ENCODE measurements at regions not wholly inside any gene's neighbourhood (a gene's known extent, or its start where the extent isn't known, plus 50 kb on each side); places are given as distances from the start of the nearest gene placed in this dataset.

DNA sequence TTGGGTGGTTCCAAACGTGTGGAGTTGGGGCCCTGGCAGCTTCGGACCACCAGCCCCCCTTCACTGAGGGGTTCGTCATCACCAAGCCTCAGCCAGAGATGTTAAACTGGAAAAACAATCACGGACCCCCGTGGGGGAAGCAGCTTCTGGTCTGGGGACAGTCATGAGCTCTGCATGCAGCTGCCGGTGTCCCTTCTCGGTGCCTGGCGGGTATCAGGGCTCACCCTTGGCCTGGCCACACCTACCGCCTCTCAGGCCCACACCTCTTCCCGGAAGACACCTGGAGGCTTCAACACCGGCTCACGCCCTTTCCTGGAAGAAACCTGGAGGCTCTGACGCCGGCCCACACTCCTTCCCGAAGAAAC is 77.8 kb upstream of the BHLHE23 start:
- TF ChIP-seq, protein P1, sequence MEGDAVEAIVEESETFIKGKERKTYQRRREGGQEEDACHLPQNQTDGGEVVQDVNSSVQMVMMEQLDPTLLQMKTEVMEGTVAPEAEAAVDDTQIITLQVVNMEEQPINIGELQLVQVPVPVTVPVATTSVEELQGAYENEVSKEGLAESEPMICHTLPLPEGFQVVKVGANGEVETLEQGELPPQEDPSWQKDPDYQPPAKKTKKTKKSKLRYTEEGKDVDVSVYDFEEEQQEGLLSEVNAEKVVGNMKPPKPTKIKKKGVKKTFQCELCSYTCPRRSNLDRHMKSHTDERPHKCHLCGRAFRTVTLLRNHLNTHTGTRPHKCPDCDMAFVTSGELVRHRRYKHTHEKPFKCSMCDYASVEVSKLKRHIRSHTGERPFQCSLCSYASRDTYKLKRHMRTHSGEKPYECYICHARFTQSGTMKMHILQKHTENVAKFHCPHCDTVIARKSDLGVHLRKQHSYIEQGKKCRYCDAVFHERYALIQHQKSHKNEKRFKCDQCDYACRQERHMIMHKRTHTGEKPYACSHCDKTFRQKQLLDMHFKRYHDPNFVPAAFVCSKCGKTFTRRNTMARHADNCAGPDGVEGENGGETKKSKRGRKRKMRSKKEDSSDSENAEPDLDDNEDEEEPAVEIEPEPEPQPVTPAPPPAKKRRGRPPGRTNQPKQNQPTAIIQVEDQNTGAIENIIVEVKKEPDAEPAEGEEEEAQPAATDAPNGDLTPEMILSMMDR (IDR thresholded peaks at IDR 0.05) = no peak
- TF ChIP-seq EP300 (IDR thresholded peaks at IDR 0.05) (no peak), POLR2A (IDR thresholded peaks at IDR 0.05; ENCODE audit: low read depth) (no peak)
